ENCODE measurements at regions not wholly inside any gene's neighbourhood (a gene's known extent, or its start where the extent isn't known, plus 50 kb on each side); places are given as distances from the start of the nearest gene placed in this dataset.

- TF ChIP-seq CTCF (IDR thresholded peaks at IDR 0.05): no peak
- no peak for TF ChIP-seq EZH2 (IDR thresholded peaks at IDR 0.05; ENCODE audit: borderline replicate concordance, insufficient read depth, low read depth, low read length, poor library complexity, severe bottlenecking)
- Histone ChIP-seq H3K9me3 (ENCODE audit: control extremely low read depth in 1 of 3, control insufficient read depth in 2 of 3, insufficient read depth in 1 of 3, low read length in 2 of 3) (no peaks in the 10 kb centered on the region), H3K4me1 (ENCODE audit: control insufficient read depth in 2 of 2, insufficient read depth in 2 of 2, low read length in 2 of 2) (no peaks in the 10 kb centered on the region), H2AFZ (ENCODE audit: insufficient read depth, low read depth, low read length, poor library complexity, severe bottlenecking) (no peak overlapping the region), H3K79me2 (ENCODE audit: control insufficient read depth, insufficient read depth, low read length) (no peaks in the 10 kb centered on the region), H3K27me3 (replicated peaks in 1 of 4; ENCODE audit: control extremely low read depth in 1 of 4, control insufficient read depth in 3 of 4, insufficient read depth in 4 of 4, low read length in 3 of 4) (no peaks in the 10 kb centered on the region), H3K36me3 (replicated peaks in 1 of 2; ENCODE audit: control extremely low read depth in 1 of 2, control insufficient read depth in 1 of 2, extremely low read depth in 1 of 2, insufficient read depth in 2 of 2, low read length in 1 of 2) (no peaks in the 10 kb centered on the region), H4K20me1 (ENCODE audit: control insufficient read depth, insufficient read depth, low read length, poor library complexity, severe bottlenecking) (no peaks in the 10 kb centered on the region), H3K4me2 (replicated peaks; ENCODE audit: low read depth, low read length, poor library complexity, severe bottlenecking) (no peak overlapping the region), H3K27ac (ENCODE audit: low read length in 2 of 2) (no peak overlapping the region), H3K4me3 (ENCODE audit: control extremely low read depth in 1 of 5, extremely low read depth in 1 of 5, insufficient read depth in 1 of 5, low read depth in 2 of 5, low read length in 4 of 5) (no peak overlapping the region), H3K9ac (ENCODE audit: low read length) (no peak overlapping the region)
- no peak overlapping the region for H3K4me3 Mint-ChIP-seq
- no peaks in the 10 kb centered on the region for H3K9me3 Mint-ChIP-seq (ENCODE audit: insufficient read depth)
- no CpG with 5 or more reads among the region's 1 CpG for WGBS (ENCODE audit: insufficient coverage)
- H3K27me3 Mint-ChIP-seq: no peaks in the 10 kb centered on the region
- no peak for ATAC-seq (ENCODE audit: low read depth)
- no peak for DNase-seq
- CTCF ChIA-PET: no interaction called here
- H3K4me1 Mint-ChIP-seq: no peaks in the 10 kb centered on the region
- POLR2A ChIA-PET: no interaction called here
- intact Hi-C loops (cut with micrococcal nuclease): no loop called here
- no peak overlapping the region for H3K27ac Mint-ChIP-seq
These were observed 103.0 kb downstream of the FSCB start for GRCh38 chr14:44404036-44404435.

DNA sequence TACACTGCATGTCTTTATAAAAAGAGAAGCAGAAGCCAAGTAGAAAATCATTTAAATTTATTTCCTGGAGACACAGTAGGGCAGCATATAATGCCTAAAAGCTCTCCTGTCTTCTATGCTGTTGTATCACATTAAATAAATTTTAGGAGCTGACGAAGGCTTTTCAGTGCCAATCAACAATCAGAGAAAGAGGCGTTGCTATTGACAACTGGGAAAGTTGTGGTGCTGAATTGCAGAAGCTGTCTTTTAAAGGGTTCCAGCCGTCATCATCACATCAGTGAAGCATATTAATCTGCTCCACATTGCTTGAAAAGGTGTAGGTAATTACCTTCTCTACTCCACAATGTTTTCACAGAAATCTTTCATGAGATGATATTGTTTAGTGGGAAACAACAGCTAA lies 103.9 kb downstream of the FSCB start:
- no peak overlapping the region for H3K27ac Mint-ChIP-seq
- H3K4me1 ChIP-seq (ENCODE audit: control insufficient read depth in 2 of 2, insufficient read depth in 2 of 2, low read length in 2 of 2): no peaks in the 10 kb centered on the region
- H3K27ac ChIP-seq (ENCODE audit: low read length in 2 of 2): no peak overlapping the region
- no peaks in the 10 kb centered on the region for H3K36me3 ChIP-seq (replicated peaks in 1 of 2; ENCODE audit: control extremely low read depth in 1 of 2, control insufficient read depth in 1 of 2, extremely low read depth in 1 of 2, insufficient read depth in 2 of 2, low read length in 1 of 2)
- no peaks in the 10 kb centered on the region for H3K9me3 ChIP-seq (ENCODE audit: control extremely low read depth in 1 of 3, control insufficient read depth in 2 of 3, insufficient read depth in 1 of 3, low read length in 2 of 3)
- H3K27me3 ChIP-seq (replicated peaks in 1 of 4; ENCODE audit: control extremely low read depth in 1 of 4, control insufficient read depth in 3 of 4, insufficient read depth in 4 of 4, low read length in 3 of 4): no peaks in the 10 kb centered on the region
- no peaks in the 10 kb centered on the region for H3K4me1 Mint-ChIP-seq
- H3K9ac ChIP-seq (ENCODE audit: low read length): no peak overlapping the region
- H3K4me3 ChIP-seq (ENCODE audit: control extremely low read depth in 1 of 5, extremely low read depth in 1 of 5, insufficient read depth in 1 of 5, low read depth in 2 of 5, low read length in 4 of 5): no peak overlapping the region
- no peaks in the 10 kb centered on the region for H3K79me2 ChIP-seq (ENCODE audit: control insufficient read depth, insufficient read depth, low read length)
- TF ChIP-seq EZH2 (IDR thresholded peaks at IDR 0.05; ENCODE audit: borderline replicate concordance, insufficient read depth, low read depth, low read length, poor library complexity, severe bottlenecking) (no peak), CTCF (IDR thresholded peaks at IDR 0.05) (no peak)
- no peaks in the 10 kb centered on the region for H4K20me1 ChIP-seq (ENCODE audit: control insufficient read depth, insufficient read depth, low read length, poor library complexity, severe bottlenecking)
- intact Hi-C loops (cut with micrococcal nuclease): no loop called here
- no peak overlapping the region for H3K4me3 Mint-ChIP-seq
- no peak overlapping the region for H3K4me2 ChIP-seq (replicated peaks; ENCODE audit: low read depth, low read length, poor library complexity, severe bottlenecking)
- no CpG with 5 or more reads among the region's 3 CpGs for WGBS (ENCODE audit: insufficient coverage)
- ChIA-PET POLR2A (no interaction called here), CTCF (no interaction called here)
- DNase-seq (no peak), ATAC-seq (ENCODE audit: low read depth) (no peak)
- H2AFZ ChIP-seq (ENCODE audit: insufficient read depth, low read depth, low read length, poor library complexity, severe bottlenecking): no peak overlapping the region
- peaks cover 3% of the 10 kb centered on the region for H3K9me3 Mint-ChIP-seq (ENCODE audit: insufficient read depth)
- H3K27me3 Mint-ChIP-seq: no peaks in the 10 kb centered on the region

All from B cell (primary cell).